ENCODE measurements at regions not wholly inside any gene's neighbourhood (a gene's known extent, or its start where the extent isn't known, plus 50 kb on each side); places are given as distances from the start of the nearest gene placed in this dataset.
"Not testable (repeated sequence)": the region's sequence is repeated elsewhere in the genome, so short reads cannot be mapped to it uniquely, and the experiment has no call there.

- no peak for TF ChIP-seq CTCF (conservative IDR thresholded peaks at IDR 0.05)
- no peak overlapping the region for H3K27ac ChIP-seq
Observed at GRCh38 chr5:68048516-68048915, 167.0 kb upstream of the PIK3R1 start.

- H3K27ac ChIP-seq, result not testable (repeated sequence)
Observed at GRCh38 chr5:68048054-68048453, 167.5 kb upstream of the PIK3R1 start.

- no peak overlapping the region for H3K27ac ChIP-seq
- no peak for TF ChIP-seq CTCF (conservative IDR thresholded peaks at IDR 0.05)
Observed at GRCh38 chr5:68047035-68047434, 168.5 kb upstream of the PIK3R1 start.

- no peak for TF ChIP-seq CTCF (conservative IDR thresholded peaks at IDR 0.05)
- H3K27ac ChIP-seq, result no peak overlapping the region
Observed at GRCh38 chr5:68046445-68046844, 169.1 kb upstream of the PIK3R1 start.

GRCh38 chr5:68041293-68041692, 174.3 kb upstream of the PIK3R1 start:
- H3K27ac ChIP-seq, result no peak overlapping the region
- no peak for TF ChIP-seq CTCF (conservative IDR thresholded peaks at IDR 0.05)

- no peak for TF ChIP-seq CTCF (conservative IDR thresholded peaks at IDR 0.05)
- H3K27ac ChIP-seq, result no peak overlapping the region
Observed at GRCh38 chr5:68037546-68037945, 178.0 kb upstream of the PIK3R1 start.

- TF ChIP-seq CTCF (conservative IDR thresholded peaks at IDR 0.05), result no peak
- no peak overlapping the region for H3K27ac ChIP-seq
Observed at GRCh38 chr5:68033961-68034571, 181.5 kb upstream of the PIK3R1 start.

GRCh38 chr5:68033029-68033428, 182.5 kb upstream of the PIK3R1 start:
- no peak for TF ChIP-seq CTCF (conservative IDR thresholded peaks at IDR 0.05)
- H3K27ac ChIP-seq, result no peak overlapping the region

Measured in VCaP (cell line).